ENCODE measurements at regions not wholly inside any gene's neighbourhood (a gene's known extent, or its start where the extent isn't known, plus 50 kb on each side); places are given as distances from the start of the nearest gene placed in this dataset.

GRCh38 chr16:16790597-16790996 lies 411.7 kb downstream of the NPIPA7 start:
- no peak for DNase-seq (ENCODE audit: low read depth)

- DNase-seq (ENCODE audit: low read depth): no peak
Observed at GRCh38 chr16:16791051-16791450, 412.1 kb downstream of the NPIPA7 start.

DNA sequence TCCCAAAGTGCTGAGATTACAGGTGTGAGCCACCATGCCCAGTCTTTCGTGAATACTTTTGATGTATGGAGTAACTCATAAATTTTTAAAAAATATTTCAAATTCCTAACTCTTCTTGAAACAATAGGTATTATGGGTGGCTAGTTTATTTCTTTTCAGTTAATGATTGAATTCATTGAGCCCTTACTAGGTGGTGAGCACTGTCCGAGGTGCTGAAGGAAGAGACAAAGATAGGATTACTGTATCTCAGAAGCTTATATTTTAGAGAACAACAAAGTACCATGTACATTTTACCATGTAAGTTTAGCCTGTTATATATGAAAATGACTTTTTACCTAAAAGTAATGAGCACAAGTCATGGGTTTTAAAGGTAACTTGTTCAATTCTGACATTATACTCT lies 418.3 kb downstream of the NPIPA7 start:
- no peak for DNase-seq (ENCODE audit: low read depth)

- DNase-seq (ENCODE audit: low read depth): no peak
Observed at GRCh38 chr16:16798504-16798903, 419.6 kb downstream of the NPIPA7 start.

- DNase-seq (ENCODE audit: low read depth): no peak
Observed at GRCh38 chr16:16805809-16806208, 426.9 kb downstream of the NPIPA7 start.

- DNase-seq (ENCODE audit: low read depth): no peak
Observed at GRCh38 chr16:16815641-16816040, 436.7 kb downstream of the NPIPA7 start.

GRCh38 chr16:16817196-16817595 lies 438.3 kb downstream of the NPIPA7 start:
- DNase-seq (ENCODE audit: low read depth): no peak

DNA sequence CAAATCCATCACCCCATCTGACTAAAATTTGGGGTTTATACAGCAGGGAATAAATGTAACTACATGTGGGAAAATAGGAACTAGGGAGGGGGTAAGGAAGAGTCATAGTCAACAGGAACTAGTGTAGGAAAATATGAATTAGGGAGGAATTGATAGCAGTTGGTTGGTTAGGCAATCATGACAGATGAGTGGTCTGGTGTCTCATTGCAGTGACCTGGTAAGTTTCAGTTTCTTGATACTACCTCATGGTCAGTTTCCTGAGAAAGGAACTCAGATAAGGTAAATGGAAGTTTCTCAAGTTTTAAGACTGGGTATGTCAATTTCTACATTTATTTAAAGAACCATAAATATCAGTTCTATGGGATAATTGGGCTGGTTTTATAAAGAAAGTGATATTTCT lies 442.3 kb downstream of the NPIPA7 start:
- no peak for DNase-seq (ENCODE audit: low read depth)

DNA sequence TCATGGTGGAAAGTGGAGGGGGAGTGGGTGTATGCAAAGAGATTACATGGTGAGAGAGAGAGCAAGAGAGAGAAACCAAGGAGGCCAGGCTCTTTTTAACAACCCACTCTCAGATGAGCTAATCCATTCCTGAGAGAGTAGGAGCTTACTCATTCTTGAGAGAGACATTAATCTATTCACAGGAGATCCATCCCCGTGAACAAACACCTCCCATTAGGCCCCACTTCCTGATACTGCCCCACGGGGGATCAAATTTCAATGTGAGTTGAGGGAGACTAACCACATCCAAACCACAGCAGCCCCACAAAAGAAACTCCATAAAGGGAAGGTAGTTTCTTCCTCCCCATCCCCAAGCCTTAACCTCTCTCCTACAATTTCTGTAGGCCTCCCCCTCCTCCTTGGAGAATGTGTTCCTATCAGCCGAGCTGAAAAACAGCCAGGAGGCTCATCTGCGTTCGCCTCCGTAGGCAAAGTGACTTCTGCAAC lies 450.0 kb downstream of the NPIPA7 start:
- DNase-seq (ENCODE audit: low read depth): no peak

DNA sequence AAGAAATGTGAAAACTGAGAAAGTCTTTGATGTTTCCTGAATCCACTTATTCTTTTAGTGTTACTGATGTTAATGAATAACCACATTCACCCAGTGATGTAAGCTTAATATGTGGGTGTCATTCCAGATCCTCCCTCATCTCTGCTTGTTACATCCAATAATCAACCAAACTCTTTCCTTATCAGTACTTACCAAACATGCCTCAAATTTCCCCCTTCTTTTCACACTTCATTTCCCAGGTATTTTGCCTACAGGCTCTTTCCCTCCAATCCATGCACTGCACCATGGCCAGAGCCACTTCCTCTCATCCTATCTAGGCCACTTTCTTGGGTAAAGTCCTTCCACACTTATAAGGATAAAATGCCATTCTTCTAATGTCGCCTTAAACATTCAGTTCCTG lies 451.5 kb downstream of the NPIPA7 start:
- DNase-seq (ENCODE audit: low read depth): no peak

- DNase-seq (ENCODE audit: low read depth): no peak
Observed at GRCh38 chr16:16830973-16831372, 452.0 kb downstream of the NPIPA7 start.

GRCh38 chr16:16833165-16833564 lies 454.2 kb downstream of the NPIPA7 start:
- no peak for DNase-seq (ENCODE audit: low read depth)

DNA sequence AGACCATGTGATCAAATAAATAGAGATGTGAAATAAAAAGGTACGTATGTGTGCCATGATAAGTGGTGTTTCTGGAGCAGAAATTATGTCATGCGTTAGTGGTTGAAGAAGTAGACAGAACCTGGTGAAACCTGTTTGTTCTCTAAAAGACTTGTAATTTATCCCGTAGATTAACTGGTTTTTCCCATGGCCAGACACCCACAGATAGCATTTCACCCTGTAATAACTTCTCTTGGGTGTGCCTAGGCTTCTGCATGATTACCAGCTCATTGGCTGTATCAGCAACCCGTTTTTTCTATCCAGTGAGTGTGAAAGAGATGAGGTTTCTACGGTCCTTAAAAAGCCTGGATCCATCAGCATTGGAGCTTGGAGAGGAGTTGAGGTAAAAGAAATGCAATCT lies 471.3 kb downstream of the NPIPA7 start:
- no peak for DNase-seq (ENCODE audit: low read depth)

DNA sequence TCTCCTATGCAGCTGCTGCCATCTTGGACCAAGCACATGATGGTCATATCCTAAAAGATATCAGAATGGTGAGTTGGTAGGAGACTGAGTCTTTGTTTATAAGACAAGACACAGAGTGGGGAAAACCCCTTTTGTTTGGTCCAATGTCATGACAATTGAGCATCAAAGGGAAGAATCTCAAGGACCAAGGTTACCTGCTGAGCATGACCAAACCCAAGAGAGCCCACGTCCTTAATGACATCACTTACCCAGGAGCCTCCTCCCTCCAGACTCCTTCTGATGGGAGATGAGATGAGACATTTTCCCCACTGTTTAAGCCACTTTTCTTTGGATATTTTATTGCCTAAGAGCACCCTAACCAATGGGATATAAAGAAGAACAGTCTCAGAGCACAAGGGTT lies 478.1 kb downstream of the NPIPA7 start:
- no peak for DNase-seq (ENCODE audit: low read depth)

GRCh38 chr16:16857603-16858283 lies 478.8 kb downstream of the NPIPA7 start:
- DNase-seq (ENCODE audit: low read depth): no peak

GRCh38 chr16:16861546-16861945 lies 482.6 kb downstream of the NPIPA7 start:
- DNase-seq (ENCODE audit: low read depth): peak; percentile 16

DNA sequence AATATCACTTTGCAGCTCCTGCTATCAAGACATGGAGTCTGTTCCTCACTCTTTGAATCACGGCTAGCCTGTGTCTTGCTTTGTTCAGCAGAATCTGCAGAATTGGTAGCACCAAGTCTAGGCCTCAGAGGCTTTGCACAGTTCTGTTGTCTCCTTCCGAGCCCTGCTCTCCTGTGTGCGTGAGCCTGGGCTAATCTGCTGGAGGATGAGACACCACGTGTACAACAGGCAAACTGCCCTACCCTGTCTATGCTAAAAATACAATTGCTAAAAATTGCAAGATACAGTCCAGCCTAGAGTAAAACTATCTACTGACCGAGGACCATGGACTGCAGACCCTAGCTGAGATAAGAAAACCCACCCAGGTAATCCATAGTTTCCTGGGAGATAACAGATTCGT lies 484.7 kb downstream of the NPIPA7 start:
- DNase-seq (ENCODE audit: low read depth): no peak

DNA sequence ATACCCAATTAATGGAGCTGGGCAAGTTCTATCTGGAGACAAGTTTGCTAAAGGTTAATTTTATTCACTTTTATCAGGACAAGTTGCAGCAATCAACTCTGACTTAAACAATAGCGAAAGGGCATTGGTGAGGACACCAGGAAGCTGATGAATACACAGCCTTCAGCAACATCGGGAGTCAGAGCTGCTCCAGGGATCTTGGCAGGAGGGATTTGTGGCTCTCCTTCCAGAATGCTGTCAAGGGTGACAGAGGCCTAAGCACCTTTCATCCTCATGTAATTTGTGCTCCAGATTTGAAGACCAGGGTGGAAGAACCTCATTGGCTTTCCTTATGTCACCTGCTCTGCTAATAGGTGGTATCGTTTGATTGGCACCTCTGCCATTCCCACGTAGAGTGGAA lies 485.6 kb downstream of the NPIPA7 start:
- DNase-seq (ENCODE audit: low read depth): no peak

GRCh38 chr16:16865374-16865773 lies 486.4 kb downstream of the NPIPA7 start:
- no peak for DNase-seq (ENCODE audit: low read depth)

DNA sequence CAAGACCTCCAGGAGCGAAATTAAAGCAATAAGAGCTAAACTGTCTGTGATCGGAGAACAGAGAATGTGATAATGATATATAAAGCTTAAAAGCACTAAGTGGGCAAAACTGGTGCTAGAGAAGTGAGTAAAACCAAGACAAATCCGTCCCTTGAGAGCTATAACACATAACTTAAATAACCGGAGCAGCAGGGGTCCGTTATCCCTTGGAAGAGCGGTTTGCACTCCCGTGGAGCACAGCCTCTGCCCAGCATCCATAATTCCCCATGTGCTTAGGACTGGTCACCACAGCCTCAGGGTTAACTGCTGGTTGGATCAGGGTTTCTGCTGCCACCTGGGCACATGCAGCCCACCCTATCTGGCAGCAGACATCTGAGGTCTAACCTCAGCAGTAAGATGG lies 489.0 kb downstream of the NPIPA7 start:
- no peak for DNase-seq (ENCODE audit: low read depth)

DNA sequence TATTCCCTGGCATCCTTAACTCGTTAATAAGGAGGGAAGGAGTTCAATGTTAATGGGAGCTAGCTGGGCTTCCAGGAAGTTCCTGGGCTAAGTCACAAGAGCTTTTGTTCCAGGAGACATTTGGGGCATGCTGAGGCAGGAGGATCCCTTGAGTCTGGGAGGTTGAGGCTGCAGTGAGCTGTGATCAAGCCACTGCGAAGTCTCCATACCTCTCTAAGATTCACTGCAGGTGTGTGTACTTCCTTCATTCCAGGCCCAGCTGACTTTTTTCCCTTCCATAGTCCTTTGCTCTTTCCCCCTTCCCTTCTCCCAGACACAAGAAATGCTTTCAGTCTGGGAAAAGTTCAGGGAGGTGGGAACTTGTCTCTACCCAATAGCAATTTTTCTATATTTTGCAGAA lies 489.8 kb downstream of the NPIPA7 start:
- DNase-seq (ENCODE audit: low read depth): no peak

DNA sequence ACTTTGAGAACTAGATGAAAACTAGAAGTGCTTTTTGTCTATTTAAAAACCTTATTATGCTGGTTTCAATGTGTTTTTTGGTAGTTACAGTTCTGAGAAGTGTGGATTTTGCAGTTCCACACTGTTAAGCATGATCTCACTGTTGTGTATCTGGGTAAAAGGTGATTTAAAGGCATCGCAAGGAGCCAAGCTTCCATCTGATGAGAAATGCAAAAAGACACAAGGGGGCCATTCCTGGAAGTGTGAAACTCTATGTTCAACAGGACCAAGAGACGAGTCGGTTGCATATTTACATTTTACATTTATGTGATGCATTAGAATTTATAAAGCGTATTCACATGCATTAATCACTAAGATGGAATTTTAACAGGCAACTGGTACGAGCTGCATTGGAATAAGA lies 490.8 kb downstream of the NPIPA7 start:
- DNase-seq (ENCODE audit: low read depth): no peak

DNA sequence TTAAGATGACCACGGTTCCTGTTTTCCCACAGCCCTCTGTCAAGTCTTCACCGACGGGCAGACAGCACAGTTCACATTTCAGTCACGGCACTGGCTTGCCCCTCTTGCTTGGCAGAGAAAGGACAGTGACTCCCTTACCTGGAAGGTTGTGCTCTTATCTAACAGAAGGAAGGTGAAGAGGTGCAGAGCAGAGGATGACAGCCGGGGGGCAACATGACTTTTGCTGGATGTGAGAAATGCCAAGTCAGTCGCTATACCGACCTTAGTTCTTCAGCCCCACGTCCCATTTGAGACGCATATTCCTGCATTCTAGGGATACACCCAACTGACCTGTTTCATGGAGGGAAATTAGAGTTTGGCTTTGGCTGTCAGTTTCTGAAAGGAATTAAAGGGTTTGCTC lies 492.3 kb downstream of the NPIPA7 start:
- no peak for DNase-seq (ENCODE audit: low read depth)

DNA sequence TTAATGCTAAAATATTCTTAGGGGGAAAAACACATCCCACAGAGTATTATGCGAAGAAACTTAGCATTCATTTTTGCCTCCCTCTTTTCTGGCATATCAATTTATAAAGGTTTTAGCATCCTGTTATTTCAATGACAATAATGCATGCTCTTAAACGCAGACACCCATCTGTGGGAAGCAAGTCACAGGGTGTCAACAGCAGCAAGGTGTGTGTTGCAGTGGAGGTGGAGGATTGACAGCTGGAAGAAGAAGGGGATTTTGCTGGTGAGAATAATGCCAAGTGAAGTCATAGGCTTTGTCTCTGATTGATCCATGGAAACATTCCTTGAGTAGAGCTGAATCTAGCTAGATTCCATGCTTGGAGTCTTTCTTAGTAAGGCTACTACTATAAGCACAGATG lies 498.1 kb downstream of the NPIPA7 start:
- no peak for DNase-seq (ENCODE audit: low read depth)

Measured in activated T-helper 9 cell treated with anti-CD3 and anti-CD28 coated beads, Interleukin-2, amount 50 U/mL, for 16 hours (primary cell).